ENCODE measurements at regions not wholly inside any gene's neighbourhood (a gene's known extent, or its start where the extent isn't known, plus 50 kb on each side); places are given as distances from the start of the nearest gene placed in this dataset.

GRCh38 chr6:119431799-119432198 is 82.2 kb upstream of the MAN1A1 start:
- dilution Hi-C loops (cut with MboI; ENCODE audit: extremely low pct_ligation_motif_present, low sequenced_read_pairs): no loop called here
- Histone ChIP-seq H3K9ac (ENCODE audit: control insufficient read depth, extremely low read depth, insufficient read depth, low read length) (no peak overlapping the region), H3K9me3 (ENCODE audit: control insufficient read depth, low read depth, low read length) (no peaks in the 10 kb centered on the region), H3K27ac (ENCODE audit: control insufficient read depth, insufficient read depth, low read length) (no peak overlapping the region), H2AFZ (ENCODE audit: control insufficient read depth, low read length) (no peak overlapping the region), H3K27me3 (ENCODE audit: control insufficient read depth, extremely low read depth, insufficient read depth, low read length) (no peaks in the 10 kb centered on the region), H3K4me2 (ENCODE audit: control insufficient read depth, extremely low read depth, insufficient read depth, low read depth, low read length) (no peak overlapping the region), H4K20me1 (ENCODE audit: control insufficient read depth, extremely low read depth, insufficient read depth, low read length) (no peaks in the 10 kb centered on the region), H3K36me3 (ENCODE audit: control insufficient read depth in 2 of 2, extremely low read depth in 1 of 2, insufficient read depth in 2 of 2, low read length in 2 of 2) (no peaks in the 10 kb centered on the region), H3K4me1 (ENCODE audit: control insufficient read depth, extremely low read depth, insufficient read depth, low read length) (no peaks in the 10 kb centered on the region), H3K4me3 (ENCODE audit: control insufficient read depth in 2 of 3, extremely low read depth in 1 of 3, insufficient read depth in 2 of 3, low read depth in 1 of 3, low read length in 3 of 3) (no peak overlapping the region), H3K79me2 (ENCODE audit: control insufficient read depth, insufficient read depth, low read length) (no peaks in the 10 kb centered on the region), H3K9me1 (ENCODE audit: control insufficient read depth, extremely low read depth, insufficient read depth, low read length) (no peaks in the 10 kb centered on the region)
- DNase-seq (ENCODE audit: low read depth, low spot score) (no peak), FAIRE-seq (no peak)
- no peak for TF ChIP-seq EZH2 (IDR thresholded peaks at IDR 0.05; ENCODE audit: low read length)
- no peak for TF ChIP-seq CTCF (optimal IDR thresholded peaks at IDR 0.05 in 1 of 3, IDR thresholded peaks at IDR 0.05 in 1 of 3, conservative IDR thresholded peaks at IDR 0.05 in 1 of 3; ENCODE audit: extremely low read depth in 1 of 3, insufficient read depth in 2 of 3, low read length in 3 of 3)

- Histone ChIP-seq H3K4me2 (ENCODE audit: control insufficient read depth, extremely low read depth, insufficient read depth, low read depth, low read length) (no peak overlapping the region), H3K27ac (ENCODE audit: control insufficient read depth, insufficient read depth, low read length) (no peak overlapping the region), H3K27me3 (ENCODE audit: control insufficient read depth, extremely low read depth, insufficient read depth, low read length) (no peaks in the 10 kb centered on the region), H3K9ac (ENCODE audit: control insufficient read depth, extremely low read depth, insufficient read depth, low read length) (no peak overlapping the region), H3K4me3 (ENCODE audit: control insufficient read depth in 2 of 3, extremely low read depth in 1 of 3, insufficient read depth in 2 of 3, low read depth in 1 of 3, low read length in 3 of 3) (no peak overlapping the region), H3K36me3 (ENCODE audit: control insufficient read depth in 2 of 2, extremely low read depth in 1 of 2, insufficient read depth in 2 of 2, low read length in 2 of 2) (no peaks in the 10 kb centered on the region), H3K9me1 (ENCODE audit: control insufficient read depth, extremely low read depth, insufficient read depth, low read length) (no peaks in the 10 kb centered on the region), H4K20me1 (ENCODE audit: control insufficient read depth, extremely low read depth, insufficient read depth, low read length) (no peaks in the 10 kb centered on the region), H3K4me1 (ENCODE audit: control insufficient read depth, extremely low read depth, insufficient read depth, low read length) (no peaks in the 10 kb centered on the region), H3K9me3 (ENCODE audit: control insufficient read depth, low read depth, low read length) (no peaks in the 10 kb centered on the region), H3K79me2 (ENCODE audit: control insufficient read depth, insufficient read depth, low read length) (no peaks in the 10 kb centered on the region), H2AFZ (ENCODE audit: control insufficient read depth, low read length) (no peak overlapping the region)
- no peak for TF ChIP-seq EZH2 (IDR thresholded peaks at IDR 0.05; ENCODE audit: low read length)
- no peak for FAIRE-seq
- DNase-seq (ENCODE audit: low read depth, low spot score): no peak
- dilution Hi-C loops (cut with MboI; ENCODE audit: extremely low pct_ligation_motif_present, low sequenced_read_pairs): no loop called here
Observed at GRCh38 chr6:119430805-119431204, 81.2 kb upstream of the MAN1A1 start.

- dilution Hi-C loops (cut with MboI; ENCODE audit: extremely low pct_ligation_motif_present, low sequenced_read_pairs): no loop called here
- FAIRE-seq: no peak
Observed at GRCh38 chr6:119428633-119429032, 79.1 kb upstream of the MAN1A1 start.

More at GRCh38 chr6:119428633-119429032, 79.1 kb upstream of the MAN1A1 start:
- Histone ChIP-seq H3K4me1 (ENCODE audit: control insufficient read depth, extremely low read depth, insufficient read depth, low read length) (no peaks in the 10 kb centered on the region), H2AFZ (ENCODE audit: control insufficient read depth, low read length) (no peak overlapping the region), H3K27me3 (ENCODE audit: control insufficient read depth, extremely low read depth, insufficient read depth, low read length) (no peaks in the 10 kb centered on the region), H3K36me3 (ENCODE audit: control insufficient read depth in 2 of 2, extremely low read depth in 1 of 2, insufficient read depth in 2 of 2, low read length in 2 of 2) (no peaks in the 10 kb centered on the region), H3K4me3 (ENCODE audit: control insufficient read depth in 2 of 3, extremely low read depth in 1 of 3, insufficient read depth in 2 of 3, low read depth in 1 of 3, low read length in 3 of 3) (no peak overlapping the region), H3K79me2 (ENCODE audit: control insufficient read depth, insufficient read depth, low read length) (no peaks in the 10 kb centered on the region), H4K20me1 (ENCODE audit: control insufficient read depth, extremely low read depth, insufficient read depth, low read length) (no peaks in the 10 kb centered on the region), H3K4me2 (ENCODE audit: control insufficient read depth, extremely low read depth, insufficient read depth, low read depth, low read length) (no peak overlapping the region), H3K9ac (ENCODE audit: control insufficient read depth, extremely low read depth, insufficient read depth, low read length) (no peak overlapping the region), H3K9me1 (ENCODE audit: control insufficient read depth, extremely low read depth, insufficient read depth, low read length) (no peaks in the 10 kb centered on the region), H3K9me3 (ENCODE audit: control insufficient read depth, low read depth, low read length) (no peaks in the 10 kb centered on the region), H3K27ac (ENCODE audit: control insufficient read depth, insufficient read depth, low read length) (no peak overlapping the region)
- TF ChIP-seq CTCF (optimal IDR thresholded peaks at IDR 0.05 in 1 of 3, IDR thresholded peaks at IDR 0.05 in 1 of 3, conservative IDR thresholded peaks at IDR 0.05 in 1 of 3; ENCODE audit: extremely low read depth in 1 of 3, insufficient read depth in 2 of 3, low read length in 3 of 3) (no peak), EZH2 (IDR thresholded peaks at IDR 0.05; ENCODE audit: low read length) (no peak)
- no peak for DNase-seq (ENCODE audit: low read depth, low spot score)

Data from keratinocyte (primary cell).